ENCODE measurements at regions not wholly inside any gene's neighbourhood (a gene's known extent, or its start where the extent isn't known, plus 50 kb on each side); places are given as distances from the start of the nearest gene placed in this dataset.

- H2AK5ac ChIP-seq (ENCODE audit: low read depth, low read length): no peak overlapping the region
- no peak overlapping the region for H3K9ac ChIP-seq (ENCODE audit: low read depth, low read length)
- H3K4me1 ChIP-seq (ENCODE audit: control insufficient read depth, insufficient read depth, low read length): peaks cover 6% of the 10 kb centered on the region
- peaks cover 6% of the 10 kb centered on the region for H3K27me3 ChIP-seq (ENCODE audit: control insufficient read depth, insufficient read depth, low read length)
- POLR2A ChIA-PET (ENCODE audit: unreplicated experiment): no interaction called here
- no peak overlapping the region for H3K23ac ChIP-seq (ENCODE audit: low read depth, low read length)
- H3K4me3 ChIP-seq (ENCODE audit: insufficient read depth, low read depth, low read length): no peak overlapping the region
- no peak overlapping the region for H3K14ac ChIP-seq (replicated peaks; ENCODE audit: low read depth, low read length)
- no peak for DNase-seq
- no peak overlapping the region for H2BK20ac ChIP-seq (ENCODE audit: low read depth, low read length)
- H2BK120ac ChIP-seq (ENCODE audit: low read depth, low read length): no peak overlapping the region
- WGBS, 2 experiments (ENCODE audit: extremely low coverage in 2 of 2, insufficient read length in 1 of 2): 86% methylated on average over 2 of the region's 11 CpGs; no CpG with 5 or more reads in 1 of the 2 experiments
- no peaks in the 10 kb centered on the region for H3K79me1 ChIP-seq (ENCODE audit: low read depth in 1 of 2, low read length in 2 of 2)
- no peaks in the 10 kb centered on the region for H3K36me3 ChIP-seq (ENCODE audit: control insufficient read depth, insufficient read depth, low read length)
- no peak overlapping the region for H4K5ac ChIP-seq (ENCODE audit: low read depth, low read length)
- dilution Hi-C loops (cut with HindIII; ENCODE audit: low sequenced_read_pairs, unreplicated experiment) (no loop called here), intact Hi-C loops (cut with micrococcal nuclease) (no loop called here), in situ Hi-C loops (cut with MboI; ENCODE audit: low sequenced_read_pairs) (loop anchor here (25.0 kb wide), 2 partner anchors 459 to 909 kb away; no protein-coding TSS in a partner anchor)
- ATAC-seq (ENCODE audit: low read depth): no peak
- no peak overlapping the region for H4K8ac ChIP-seq (ENCODE audit: low read depth in 2 of 2, low read length in 2 of 2)
- no peak overlapping the region for H2BK5ac ChIP-seq (ENCODE audit: low read depth, low read length, poor library complexity, severe bottlenecking)
- no peak for TF ChIP-seq BHLHE40 (IDR thresholded peaks at IDR 0.05; ENCODE audit: low read depth, low read length)
- TF ChIP-seq MXI1 (IDR thresholded peaks at IDR 0.05; ENCODE audit: borderline replicate concordance, low read depth, low read length): no peak
- no peak for TF ChIP-seq CHD1 (IDR thresholded peaks at IDR 0.05; ENCODE audit: low read depth, low read length)
- no peak for TF ChIP-seq NFE2L2 (IDR thresholded peaks at IDR 0.05; ENCODE audit: low read depth, low read length)
- no peak for TF ChIP-seq FOS (IDR thresholded peaks at IDR 0.05; ENCODE audit: low read depth, low read length)
- no peak for TF ChIP-seq CTCF (conservative IDR thresholded peaks at IDR 0.05; ENCODE audit: low read depth, low read length)
- no peak for TF ChIP-seq ELK1 (IDR thresholded peaks at IDR 0.05; ENCODE audit: borderline replicate concordance, low read depth, low read length)
- no peak for TF ChIP-seq RFX5 (IDR thresholded peaks at IDR 0.05; ENCODE audit: low read depth, low read length)
- no peak for TF ChIP-seq POLR2A (IDR thresholded peaks at IDR 0.05; ENCODE audit: low read depth, low read length)
- H3K9me1 ChIP-seq (ENCODE audit: insufficient read depth, low read length): no peaks in the 10 kb centered on the region
- H3K4ac ChIP-seq (ENCODE audit: low read depth, low read length): no peak overlapping the region
- H4K20me1 ChIP-seq (ENCODE audit: insufficient read depth, low read length): no peaks in the 10 kb centered on the region
- no peak overlapping the region for H3K27ac ChIP-seq (ENCODE audit: insufficient read depth, low read length)
- no peak overlapping the region for H2BK15ac ChIP-seq (ENCODE audit: low read depth, low read length)
- no peak overlapping the region for H3K18ac ChIP-seq (ENCODE audit: low read depth, low read length)
- H3K4me2 ChIP-seq (ENCODE audit: low read depth, low read length): no peak overlapping the region
- CTCF ChIA-PET: no interaction called here
- no TSS peak for BruUV-seq (replicated peaks)
- no peak overlapping the region for H3K56ac ChIP-seq (ENCODE audit: extremely low read depth, insufficient read depth, low read length)
- no peak overlapping the region for H2AFZ ChIP-seq (replicated peaks; ENCODE audit: low read length, poor library complexity)
- no peaks in the 10 kb centered on the region for H3K9me3 ChIP-seq (ENCODE audit: control insufficient read depth, insufficient read depth, low read length)
- no peak overlapping the region for H2AK9ac ChIP-seq (replicated peaks; ENCODE audit: low read depth, low read length, poor library complexity)
- no peak overlapping the region for H4K91ac ChIP-seq (ENCODE audit: insufficient read depth, low read depth, low read length)
Measured at GRCh38 chr14:65153101-65153500, 50.8 kb upstream of the MAX start.

Data from IMR-90 (cell line).